Suppressor macrophage treated with lipopolysaccharide for 4 hours (primary cell): ENCODE measurements at regions not wholly inside any gene's neighbourhood (a gene's known extent, or its start where the extent isn't known, plus 50 kb on each side); places are given as distances from the start of the nearest gene placed in this dataset.
"Not testable (repeated sequence)": the region's sequence is repeated elsewhere in the genome, so short reads cannot be mapped to it uniquely, and the experiment has no call there.

Experiments
- DNase-seq: peaks from one replicate; pipeline ENCODE4 v3.0.0-alpha.2; 2020

DNA sequence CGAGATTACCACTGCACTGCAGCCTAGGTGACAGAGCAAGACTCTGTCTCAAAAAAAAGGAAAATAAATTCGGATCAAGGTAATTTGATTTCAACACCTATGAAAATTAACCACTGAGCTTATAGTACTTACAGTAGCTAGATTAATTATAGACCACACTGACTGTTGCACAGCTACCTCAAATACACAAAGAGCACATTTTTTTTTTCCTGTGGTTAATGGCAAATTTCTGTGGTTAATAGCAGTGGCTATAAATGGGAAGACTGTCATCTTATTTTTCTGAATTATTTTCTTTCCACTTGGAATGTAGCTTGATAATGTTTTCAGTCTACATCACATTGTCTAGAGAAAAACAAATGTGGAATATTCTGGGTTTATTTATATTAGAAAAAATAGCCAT lies 1661.6 kb upstream of the PCDH7 start:
- DNase-seq, result no peak

- no peak for DNase-seq
Observed at GRCh38 chr4:29066861-29067260, 1653.3 kb upstream of the PCDH7 start.

- DNase-seq, result no peak
Observed at GRCh38 chr4:29073571-29073970, 1646.6 kb upstream of the PCDH7 start.

- no peak for DNase-seq
Observed at GRCh38 chr4:29075366-29075765, 1644.8 kb upstream of the PCDH7 start.

DNA sequence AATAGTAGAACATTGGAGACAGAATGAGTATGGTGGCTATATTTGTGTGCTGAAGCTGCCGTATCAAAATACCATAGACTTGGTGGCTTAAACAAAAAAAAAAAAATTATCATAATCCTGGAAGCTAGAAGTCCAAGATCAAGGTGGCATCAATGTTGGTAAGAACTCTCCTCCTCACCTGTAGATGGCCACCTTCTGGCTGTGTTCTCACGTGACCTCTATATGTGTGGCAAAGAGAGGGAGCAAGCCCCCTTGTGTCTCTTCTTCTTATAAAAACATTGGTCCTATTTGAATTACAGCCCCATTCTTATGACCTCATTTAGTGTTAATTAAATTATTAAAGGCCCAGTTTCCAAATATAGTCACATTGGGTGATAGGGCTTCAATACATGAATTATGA lies 1640.9 kb upstream of the PCDH7 start:
- DNase-seq, result no peak

DNA sequence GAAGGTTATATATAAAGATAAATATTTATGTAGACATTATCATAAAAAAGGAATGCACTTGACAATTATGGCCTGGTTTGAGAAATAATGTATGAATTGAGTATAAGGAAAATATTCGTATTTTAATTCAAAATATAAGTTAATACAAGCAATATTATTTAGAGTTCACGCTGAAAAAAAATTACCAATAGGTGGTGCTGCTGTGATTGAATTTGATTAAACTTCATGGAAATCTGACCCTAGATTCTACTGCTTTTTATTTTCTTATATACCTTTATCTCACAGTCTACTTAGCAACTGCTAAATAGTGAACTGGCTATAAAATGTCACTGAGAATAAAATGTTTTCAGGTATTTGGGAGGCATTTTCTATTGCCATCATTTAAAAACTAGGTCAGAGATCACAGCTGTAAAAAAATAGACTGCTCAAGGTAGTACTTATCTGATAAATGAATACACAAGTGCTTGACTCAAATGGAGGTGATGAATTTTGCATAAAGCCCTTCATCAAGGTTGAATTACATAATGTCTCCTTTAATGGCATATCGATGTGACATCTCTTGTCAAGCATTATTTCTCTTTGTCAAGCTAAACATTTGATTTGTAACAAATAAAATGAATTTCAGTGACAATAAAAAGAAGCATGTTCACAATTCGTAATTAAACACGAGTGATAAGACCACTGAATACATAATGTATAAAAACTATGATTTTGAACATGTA lies 1638.8 kb upstream of the PCDH7 start:
- DNase-seq, result no peak

GRCh38 chr4:29082684-29083083 lies 1637.5 kb upstream of the PCDH7 start:
- DNase-seq, result no peak

- DNase-seq, result no peak
Observed at GRCh38 chr4:29085748-29086147, 1634.4 kb upstream of the PCDH7 start.

GRCh38 chr4:29104694-29105093 lies 1615.5 kb upstream of the PCDH7 start:
- no peak for DNase-seq

- no peak for DNase-seq
Observed at GRCh38 chr4:29113960-29114359, 1606.2 kb upstream of the PCDH7 start.

DNA sequence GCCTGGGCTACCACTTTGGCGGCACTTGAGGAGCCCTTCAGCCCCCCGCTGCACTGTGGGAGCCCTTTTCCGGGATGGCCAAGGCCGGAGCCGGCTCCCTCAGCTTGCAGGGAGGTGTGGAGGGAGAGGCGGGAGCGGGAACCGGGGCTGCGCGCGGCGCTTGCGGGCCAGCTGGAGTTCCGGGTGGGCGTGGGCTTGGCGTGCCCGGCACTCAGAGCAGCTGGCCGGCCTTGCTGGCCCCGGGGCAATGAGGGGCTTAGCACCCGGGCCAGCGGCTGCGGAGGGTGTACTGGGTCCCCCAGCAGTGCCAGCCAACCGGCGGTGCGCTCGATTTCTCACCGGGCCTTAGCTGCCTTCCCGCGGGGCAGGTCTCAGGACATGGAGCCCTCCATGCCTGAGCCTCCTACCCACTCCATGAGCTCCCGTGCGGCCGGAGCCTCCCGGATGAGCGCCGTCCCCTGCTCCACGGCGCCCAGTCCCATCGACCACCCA lies 1602.9 kb upstream of the PCDH7 start:
- not testable (repeated sequence) for DNase-seq

GRCh38 chr4:29121586-29121985 lies 1598.6 kb upstream of the PCDH7 start:
- DNase-seq, result no peak

GRCh38 chr4:29128810-29129209 lies 1591.4 kb upstream of the PCDH7 start:
- DNase-seq, result no peak

GRCh38 chr4:29131304-29131703 lies 1588.9 kb upstream of the PCDH7 start:
- no peak for DNase-seq

DNA sequence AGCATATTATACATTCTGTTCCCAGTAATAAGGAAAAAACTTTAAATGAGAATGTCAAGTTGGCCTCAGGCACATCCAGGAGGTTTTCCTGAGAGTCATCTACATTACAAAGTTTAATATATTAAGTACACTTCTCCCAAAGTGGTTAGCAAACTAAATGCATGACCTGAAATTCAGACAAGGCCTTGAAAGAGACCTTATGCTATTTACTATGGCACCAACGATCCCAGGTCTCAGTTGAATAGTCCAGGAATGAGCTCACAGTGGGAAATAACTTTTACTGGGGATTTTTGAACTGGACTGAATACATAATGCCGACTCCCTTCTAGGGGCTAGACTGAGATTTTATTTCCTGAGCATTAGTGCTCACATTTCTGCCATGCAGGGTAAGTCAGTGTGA lies 1577.5 kb upstream of the PCDH7 start:
- no peak for DNase-seq

DNA sequence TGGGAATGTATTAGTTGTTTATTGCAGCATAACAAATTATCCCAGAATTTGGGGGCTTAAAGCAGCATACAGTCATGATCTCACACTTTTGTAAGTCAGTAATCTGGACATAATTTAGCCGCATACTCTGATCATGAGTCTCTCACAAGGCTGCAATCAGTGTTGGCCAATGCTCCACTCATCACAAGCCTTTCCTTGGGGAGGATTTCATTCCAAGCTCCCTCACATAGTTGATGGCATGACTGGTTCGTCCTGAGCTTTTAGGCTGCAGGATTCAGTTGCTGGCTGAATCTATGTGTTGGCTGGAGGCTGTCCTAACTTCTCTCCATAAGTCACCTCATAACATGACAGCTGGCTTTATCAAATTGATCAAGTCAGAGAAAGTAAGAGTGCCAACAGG lies 1568.6 kb upstream of the PCDH7 start:
- no peak for DNase-seq

- DNase-seq, result no peak
Observed at GRCh38 chr4:29153642-29154041, 1566.5 kb upstream of the PCDH7 start.

DNA sequence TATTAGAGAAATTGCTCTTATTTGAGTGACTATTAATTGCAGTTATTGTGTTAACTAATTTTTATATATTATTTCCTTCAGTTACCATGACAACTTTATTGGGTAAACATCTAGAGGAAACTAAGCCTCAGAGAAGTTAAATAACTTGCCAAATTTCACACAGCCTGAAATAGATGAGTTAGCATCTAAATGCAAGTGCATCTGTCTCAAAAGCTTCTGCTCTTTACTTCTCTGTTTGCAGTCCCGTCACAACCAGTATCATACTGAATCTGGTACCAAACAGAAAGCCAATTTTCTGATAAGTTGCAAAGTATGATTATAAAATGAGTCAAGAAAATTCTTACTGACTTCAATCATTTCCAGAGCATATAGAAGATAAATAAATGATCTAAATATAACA lies 1544.9 kb upstream of the PCDH7 start:
- DNase-seq, result no peak

GRCh38 chr4:29199025-29199424 lies 1521.1 kb upstream of the PCDH7 start:
- no peak for DNase-seq

GRCh38 chr4:29199485-29199884 lies 1520.7 kb upstream of the PCDH7 start:
- DNase-seq, result no peak

DNA sequence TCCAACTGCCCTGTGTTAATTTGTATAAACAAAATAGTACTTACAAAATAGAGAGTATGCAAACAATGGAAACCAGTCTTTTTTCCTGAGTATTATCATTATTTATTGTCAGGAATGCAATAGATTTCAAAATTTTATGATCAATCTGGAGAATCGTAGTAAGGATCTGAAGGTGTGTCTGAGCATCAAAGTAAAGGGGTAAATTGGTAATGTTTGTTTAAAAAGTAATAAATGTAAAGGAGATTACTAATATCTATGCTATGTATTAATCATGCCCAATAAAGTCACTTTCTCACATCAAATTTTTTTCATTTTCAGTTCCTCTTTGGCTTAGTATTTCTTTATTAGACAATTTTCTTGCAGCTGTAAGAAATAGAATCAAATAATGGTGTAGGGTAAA lies 1507.1 kb upstream of the PCDH7 start:
- DNase-seq, result no peak

GRCh38 chr4:29220761-29221160 lies 1499.4 kb upstream of the PCDH7 start:
- DNase-seq, result no peak

GRCh38 chr4:29224911-29225310 lies 1495.3 kb upstream of the PCDH7 start:
- DNase-seq, result no peak

DNA sequence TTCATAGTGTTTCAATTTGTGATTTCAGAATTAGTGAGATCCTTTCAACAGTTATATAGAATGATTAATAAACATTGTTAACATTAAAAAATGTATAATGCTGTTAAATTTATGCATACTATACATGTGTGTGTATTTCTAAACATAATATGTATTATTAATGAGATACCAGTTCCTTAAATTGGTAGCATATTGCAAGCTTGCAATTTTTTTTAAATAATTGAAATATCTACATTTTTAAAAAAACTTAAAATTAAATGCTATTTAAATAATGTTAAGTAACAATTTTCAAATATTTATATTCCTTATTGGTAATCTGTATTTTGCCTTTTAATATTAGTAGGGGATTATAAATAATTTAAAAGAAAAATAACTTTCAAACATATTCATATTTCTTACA lies 1479.5 kb upstream of the PCDH7 start:
- no peak for DNase-seq

GRCh38 chr4:29243054-29243453 lies 1477.1 kb upstream of the PCDH7 start:
- no peak for DNase-seq
